ENCODE measurements at regions not wholly inside any gene's neighbourhood (a gene's known extent, or its start where the extent isn't known, plus 50 kb on each side); places are given as distances from the start of the nearest gene placed in this dataset.

GRCh38 chr2:42881732-42882131 lies 89.3 kb upstream of the HAAO start:
- FAIRE-seq, result no peak
- DNase-seq (ENCODE audit: insufficient read length, low spot score), result no peak
- TF ChIP-seq POLR2AphosphoS5 (IDR thresholded peaks at IDR 0.05; ENCODE audit: low read depth, low read length) (no peak), PAX5 (IDR thresholded peaks at IDR 0.05; ENCODE audit: insufficient read depth, low read length, severe bottlenecking) (no peak), TAF1 (IDR thresholded peaks at IDR 0.05; ENCODE audit: low read depth, low read length) (no peak), POU2F2 (IDR thresholded peaks at IDR 0.05; ENCODE audit: low read depth, low read length) (no peak), POLR2A (IDR thresholded peaks at IDR 0.05; ENCODE audit: low read depth, low read length) (no peak), SPI1 (IDR thresholded peaks at IDR 0.05; ENCODE audit: low read depth, low read length) (no peak)

- TF ChIP-seq POLR2AphosphoS5 (IDR thresholded peaks at IDR 0.05; ENCODE audit: low read depth, low read length), result no peak
- no peak for TF ChIP-seq POU2F2 (IDR thresholded peaks at IDR 0.05; ENCODE audit: low read depth, low read length)
- no peak for TF ChIP-seq PAX5 (IDR thresholded peaks at IDR 0.05; ENCODE audit: insufficient read depth, low read length, severe bottlenecking)
- TF ChIP-seq POLR2A (IDR thresholded peaks at IDR 0.05; ENCODE audit: low read depth, low read length), result no peak
- TF ChIP-seq TAF1 (IDR thresholded peaks at IDR 0.05; ENCODE audit: low read depth, low read length), result no peak
- no peak for TF ChIP-seq SPI1 (IDR thresholded peaks at IDR 0.05; ENCODE audit: low read depth, low read length)
- DNase-seq (ENCODE audit: insufficient read length, low spot score) (no peak), FAIRE-seq (no peak)
These were observed 88.6 kb upstream of the HAAO start for GRCh38 chr2:42880738-42881690.

- no peak for TF ChIP-seq TAF1 (IDR thresholded peaks at IDR 0.05; ENCODE audit: low read depth, low read length)
- no peak for TF ChIP-seq POLR2A (IDR thresholded peaks at IDR 0.05; ENCODE audit: low read depth, low read length)
- TF ChIP-seq PAX5 (IDR thresholded peaks at IDR 0.05; ENCODE audit: insufficient read depth, low read length, severe bottlenecking), result no peak
- TF ChIP-seq POU2F2 (IDR thresholded peaks at IDR 0.05; ENCODE audit: low read depth, low read length), result no peak
- no peak for TF ChIP-seq SPI1 (IDR thresholded peaks at IDR 0.05; ENCODE audit: low read depth, low read length)
- no peak for TF ChIP-seq POLR2AphosphoS5 (IDR thresholded peaks at IDR 0.05; ENCODE audit: low read depth, low read length)
- FAIRE-seq (no peak), DNase-seq (ENCODE audit: insufficient read length, low spot score) (no peak)
These were observed 87.7 kb upstream of the HAAO start for GRCh38 chr2:42879913-42880737.

- TF ChIP-seq PAX5 (IDR thresholded peaks at IDR 0.05; ENCODE audit: insufficient read depth, low read length, severe bottlenecking) (no peak), POU2F2 (IDR thresholded peaks at IDR 0.05; ENCODE audit: low read depth, low read length) (no peak), TAF1 (IDR thresholded peaks at IDR 0.05; ENCODE audit: low read depth, low read length) (no peak), POLR2AphosphoS5 (IDR thresholded peaks at IDR 0.05; ENCODE audit: low read depth, low read length) (no peak), POLR2A (IDR thresholded peaks at IDR 0.05; ENCODE audit: low read depth, low read length) (no peak), SPI1 (IDR thresholded peaks at IDR 0.05; ENCODE audit: low read depth, low read length) (no peak)
- no peak for FAIRE-seq
These were observed 86.8 kb upstream of the HAAO start for GRCh38 chr2:42879121-42879705.

GRCh38 chr2:42878581-42878980 lies 86.2 kb upstream of the HAAO start:
- DNase-seq (ENCODE audit: insufficient read length, low spot score), result peak; percentile 44
- TF ChIP-seq SPI1 (IDR thresholded peaks at IDR 0.05; ENCODE audit: low read depth, low read length) (peak; percentile 50; the same call in 1 of the 2 replicates), POU2F2 (IDR thresholded peaks at IDR 0.05; ENCODE audit: low read depth, low read length) (no peak)
- peak; percentile 83 for FAIRE-seq

More at GRCh38 chr2:42879121-42879705, 86.8 kb upstream of the HAAO start:
- no peak for DNase-seq (ENCODE audit: insufficient read length, low spot score)

GRCh38 chr2:42877936-42878335 lies 85.6 kb upstream of the HAAO start:
- TF ChIP-seq PAX5 (IDR thresholded peaks at IDR 0.05; ENCODE audit: insufficient read depth, low read length, severe bottlenecking), result no peak
- TF ChIP-seq TAF1 (IDR thresholded peaks at IDR 0.05; ENCODE audit: low read depth, low read length), result no peak
- no peak for TF ChIP-seq POLR2AphosphoS5 (IDR thresholded peaks at IDR 0.05; ENCODE audit: low read depth, low read length)
- TF ChIP-seq POLR2A (IDR thresholded peaks at IDR 0.05; ENCODE audit: low read depth, low read length), result no peak
- no peak for TF ChIP-seq POU2F2 (IDR thresholded peaks at IDR 0.05; ENCODE audit: low read depth, low read length)
- no peak for TF ChIP-seq SPI1 (IDR thresholded peaks at IDR 0.05; ENCODE audit: low read depth, low read length)
- DNase-seq (ENCODE audit: insufficient read length, low spot score) (no peak), FAIRE-seq (no peak)

GRCh38 chr2:42877511-42877910 lies 85.1 kb upstream of the HAAO start:
- FAIRE-seq, result no peak

GRCh38 chr2:42876326-42876751 lies 84.0 kb upstream of the HAAO start:
- no peak for DNase-seq (ENCODE audit: insufficient read length, low spot score)
- no peak for FAIRE-seq
- TF ChIP-seq POU2F2 (IDR thresholded peaks at IDR 0.05; ENCODE audit: low read depth, low read length), result no peak
- no peak for TF ChIP-seq POLR2AphosphoS5 (IDR thresholded peaks at IDR 0.05; ENCODE audit: low read depth, low read length)
- TF ChIP-seq PAX5 (IDR thresholded peaks at IDR 0.05; ENCODE audit: insufficient read depth, low read length, severe bottlenecking), result no peak
- no peak for TF ChIP-seq SPI1 (IDR thresholded peaks at IDR 0.05; ENCODE audit: low read depth, low read length)
- TF ChIP-seq TAF1 (IDR thresholded peaks at IDR 0.05; ENCODE audit: low read depth, low read length), result no peak
- no peak for TF ChIP-seq POLR2A (IDR thresholded peaks at IDR 0.05; ENCODE audit: low read depth, low read length)

More at GRCh38 chr2:42877511-42877910, 85.1 kb upstream of the HAAO start:
- TF ChIP-seq POU2F2 (IDR thresholded peaks at IDR 0.05; ENCODE audit: low read depth, low read length) (no peak), POLR2AphosphoS5 (IDR thresholded peaks at IDR 0.05; ENCODE audit: low read depth, low read length) (no peak), TAF1 (IDR thresholded peaks at IDR 0.05; ENCODE audit: low read depth, low read length) (no peak), PAX5 (IDR thresholded peaks at IDR 0.05; ENCODE audit: insufficient read depth, low read length, severe bottlenecking) (no peak)
- no peak for DNase-seq (ENCODE audit: insufficient read length, low spot score)

GRCh38 chr2:42875880-42876279 lies 83.5 kb upstream of the HAAO start:
- TF ChIP-seq PAX5 (IDR thresholded peaks at IDR 0.05; ENCODE audit: insufficient read depth, low read length, severe bottlenecking), result no peak
- no peak for TF ChIP-seq POU2F2 (IDR thresholded peaks at IDR 0.05; ENCODE audit: low read depth, low read length)
- no peak for TF ChIP-seq POLR2AphosphoS5 (IDR thresholded peaks at IDR 0.05; ENCODE audit: low read depth, low read length)
- no peak for TF ChIP-seq TAF1 (IDR thresholded peaks at IDR 0.05; ENCODE audit: low read depth, low read length)
- TF ChIP-seq SPI1 (IDR thresholded peaks at IDR 0.05; ENCODE audit: low read depth, low read length), result no peak
- TF ChIP-seq POLR2A (IDR thresholded peaks at IDR 0.05; ENCODE audit: low read depth, low read length), result no peak
- DNase-seq (ENCODE audit: insufficient read length, low spot score) (no peak), FAIRE-seq (no peak)
